Breast epithelium (tissue), 4 donors: ENCODE measurements at regions not wholly inside any gene's neighbourhood (a gene's known extent, or its start where the extent isn't known, plus 50 kb on each side); places are given as distances from the start of the nearest gene placed in this dataset.

ENCODE experiments used
- DNase-seq, 2 donors: peaks; one replicate each; pipeline ENCODE4 v3.0.0-alpha.2; 2019; ENCODE audit warnings: low spot score in 2 of 2
- H3K27ac ChIP-seq, 2 donors: fragments of 200-600 bp; sonication (generic) in 1 of 2; one replicate each; pipeline ENCODE4 v1.5.1; 2016 to 2019; ENCODE audit warnings: mild to moderate bottlenecking in 1 of 2
- H3K27me3 ChIP-seq, 2 donors: fragments of 200-600 bp; sonication (generic) in 1 of 2; one replicate each; pipeline versions ENCODE4 v1.5.1 to v1.6.0; 2017 to 2019; ENCODE audit warnings: control low read depth in 1 of 2, mild to moderate bottlenecking in 1 of 2
- H3K36me3 ChIP-seq: fragments of 200-600 bp; one replicate; pipeline ENCODE4 v1.5.1; 2019
- H3K4me1 ChIP-seq, 2 donors: fragments of 200-600 bp; sonication (generic); one replicate each; pipeline ENCODE4 v1.5.1; 2016 to 2019; ENCODE audit warnings: control low read depth in 1 of 2
- H3K4me3 ChIP-seq, 3 donors: fragments of 200-600 bp; sonication (generic); 1 replicate in 2 of 3; 2 replicates in 1 of 3; pipeline ENCODE4 v1.5.1; 2016 to 2019; ENCODE audit warnings: mild to moderate bottlenecking in 3 of 3, moderate library complexity in 2 of 3
- H3K9me3 ChIP-seq, 2 donors: fragments of 200-600 bp; sonication (generic) in 1 of 2; one replicate each; pipeline ENCODE4 v1.5.1; 2016 to 2019; ENCODE audit warnings: control low read depth in 1 of 2
- POLR2A ChIP-seq: fragments of 450-650 bp; IDR thresholded peaks from one replicate; pipeline ENCODE4 v1.6.1; 2016; ENCODE audit warnings: antibody characterized with exemption, mild to moderate bottlenecking, moderate library complexity
- POLR2AphosphoS5 ChIP-seq, 3 donors: sonication (generic); formaldehyde crosslinking; IDR thresholded peaks; one replicate each; pipeline ENCODE4 v1.6.1; 2017; ENCODE audit warnings: antibody characterized with exemption in 3 of 3
- intact Hi-C: fragments of 100-400 bp; cut with DNase I; formaldehyde crosslinking; loops from one replicate; pipeline ENCODE4 v1.15.1; 2023; ENCODE audit warnings: low total_unique reads
- TF ChIP-seq, protein P1 (sequence below), 3 donors: fragments of 450-650 bp; IDR thresholded peaks; one replicate each; pipeline ENCODE4 v1.5.1; 2016 to 2017; ENCODE audit warnings: antibody characterized with exemption in 3 of 3, mild to moderate bottlenecking in 3 of 3, moderate library complexity in 3 of 3

- no peak overlapping the region for H3K4me3 ChIP-seq
- H3K9me3 ChIP-seq = no peaks in the 10 kb centered on the region
- no peaks in the 10 kb centered on the region for H3K4me1 ChIP-seq
- intact Hi-C loops = no loop called here
- H3K27ac ChIP-seq = no peak overlapping the region
- no peaks in the 10 kb centered on the region for H3K36me3 ChIP-seq
- TF ChIP-seq, protein P1, sequence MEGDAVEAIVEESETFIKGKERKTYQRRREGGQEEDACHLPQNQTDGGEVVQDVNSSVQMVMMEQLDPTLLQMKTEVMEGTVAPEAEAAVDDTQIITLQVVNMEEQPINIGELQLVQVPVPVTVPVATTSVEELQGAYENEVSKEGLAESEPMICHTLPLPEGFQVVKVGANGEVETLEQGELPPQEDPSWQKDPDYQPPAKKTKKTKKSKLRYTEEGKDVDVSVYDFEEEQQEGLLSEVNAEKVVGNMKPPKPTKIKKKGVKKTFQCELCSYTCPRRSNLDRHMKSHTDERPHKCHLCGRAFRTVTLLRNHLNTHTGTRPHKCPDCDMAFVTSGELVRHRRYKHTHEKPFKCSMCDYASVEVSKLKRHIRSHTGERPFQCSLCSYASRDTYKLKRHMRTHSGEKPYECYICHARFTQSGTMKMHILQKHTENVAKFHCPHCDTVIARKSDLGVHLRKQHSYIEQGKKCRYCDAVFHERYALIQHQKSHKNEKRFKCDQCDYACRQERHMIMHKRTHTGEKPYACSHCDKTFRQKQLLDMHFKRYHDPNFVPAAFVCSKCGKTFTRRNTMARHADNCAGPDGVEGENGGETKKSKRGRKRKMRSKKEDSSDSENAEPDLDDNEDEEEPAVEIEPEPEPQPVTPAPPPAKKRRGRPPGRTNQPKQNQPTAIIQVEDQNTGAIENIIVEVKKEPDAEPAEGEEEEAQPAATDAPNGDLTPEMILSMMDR (IDR thresholded peaks at IDR 0.05) = no peak
- TF ChIP-seq POLR2A = no peak
- no peak for TF ChIP-seq POLR2AphosphoS5 (IDR thresholded peaks at IDR 0.05)
- no peak for DNase-seq
- no peaks in the 10 kb centered on the region for H3K27me3 ChIP-seq
Measured at GRCh38 chr10:78550090-78550489, 516.4 kb downstream of the RPS24 start.

DNA sequence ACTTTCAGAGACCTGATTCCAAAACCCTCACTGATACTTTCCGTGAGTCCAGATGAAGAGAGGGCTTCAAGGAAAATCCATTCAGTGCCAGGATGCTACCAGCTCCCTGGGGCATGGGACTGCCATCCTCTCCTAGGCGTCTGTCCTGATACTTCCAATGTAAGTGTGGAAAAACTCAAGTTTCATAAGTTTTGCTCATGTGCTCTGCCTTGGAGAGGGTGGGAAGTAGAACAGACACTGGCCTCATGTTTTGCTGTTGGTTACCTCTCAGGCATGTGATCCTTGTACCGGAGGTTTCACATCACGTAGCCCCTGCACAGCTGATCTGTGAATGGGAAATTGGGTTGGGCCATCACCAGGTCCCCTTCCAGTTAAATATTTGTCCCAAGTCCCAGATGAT lies 517.1 kb downstream of the RPS24 start:
- H3K4me1 ChIP-seq = no peaks in the 10 kb centered on the region
- intact Hi-C loops = no loop called here
- no peak overlapping the region for H3K27ac ChIP-seq
- TF ChIP-seq POLR2AphosphoS5 (IDR thresholded peaks at IDR 0.05) = no peak
- TF ChIP-seq POLR2A = no peak
- TF ChIP-seq, protein P1 (IDR thresholded peaks at IDR 0.05) = no peak
- no peak overlapping the region for H3K4me3 ChIP-seq
- H3K27me3 ChIP-seq = no peaks in the 10 kb centered on the region
- no peak for DNase-seq
- no peaks in the 10 kb centered on the region for H3K9me3 ChIP-seq
- H3K36me3 ChIP-seq = no peaks in the 10 kb centered on the region

GRCh38 chr10:78551184-78552005 lies 517.4 kb upstream of the ZMIZ1 start:
- TF ChIP-seq, protein P1 (IDR thresholded peaks at IDR 0.05) = no peak
- TF ChIP-seq POLR2A (no peak), POLR2AphosphoS5 (IDR thresholded peaks at IDR 0.05) (no peak)
- H3K9me3 ChIP-seq = no peaks in the 10 kb centered on the region
- H3K27ac ChIP-seq = peak overlapping the region in 1 of 2 donors; percentile 64
- no peak overlapping the region for H3K4me3 ChIP-seq
- H3K36me3 ChIP-seq = no peaks in the 10 kb centered on the region
- no peak for DNase-seq
- intact Hi-C loops = no loop called here
- H3K4me1 ChIP-seq = no peaks in the 10 kb centered on the region
- H3K27me3 ChIP-seq = no peaks in the 10 kb centered on the region

GRCh38 chr10:78552261-78552811 lies 516.4 kb upstream of the ZMIZ1 start:
- Histone ChIP-seq H3K36me3 (no peaks in the 10 kb centered on the region), H3K4me1 (no peaks in the 10 kb centered on the region), H3K4me3 (no peak overlapping the region), H3K27me3 (no peaks in the 10 kb centered on the region), H3K9me3 (no peaks in the 10 kb centered on the region), H3K27ac (peak overlapping the region in 1 of 2 donors; percentile 64)
- peak in 1 of 2 donors; percentile 47 for DNase-seq
- intact Hi-C loops = no loop called here
- no peak for TF ChIP-seq POLR2A
- no peak for TF ChIP-seq POLR2AphosphoS5 (IDR thresholded peaks at IDR 0.05)
- TF ChIP-seq, protein P1 (IDR thresholded peaks at IDR 0.05) = no peak

- DNase-seq = no peak
- no peaks in the 10 kb centered on the region for H3K27me3 ChIP-seq
Measured at GRCh38 chr10:78553792-78554191, 515.0 kb upstream of the ZMIZ1 start.

More at GRCh38 chr10:78553792-78554191, 515.0 kb upstream of the ZMIZ1 start:
- no peak overlapping the region for H3K4me3 ChIP-seq
- TF ChIP-seq POLR2A (no peak), POLR2AphosphoS5 (IDR thresholded peaks at IDR 0.05) (no peak)
- TF ChIP-seq, protein P1 (IDR thresholded peaks at IDR 0.05) = no peak
- intact Hi-C loops = no loop called here
- no peaks in the 10 kb centered on the region for H3K4me1 ChIP-seq
- H3K36me3 ChIP-seq = no peaks in the 10 kb centered on the region
- H3K9me3 ChIP-seq = no peaks in the 10 kb centered on the region
- no peak overlapping the region for H3K27ac ChIP-seq
